Right ventricle myocardium inferior (tissue), 1 donor: ENCODE measurements at regions not wholly inside any gene's neighbourhood (a gene's known extent, or its start where the extent isn't known, plus 50 kb on each side); places are given as distances from the start of the nearest gene placed in this dataset.
A peak's percentile ranks its signal among the peaks of the same experiment; 100 is the strongest.
"Not testable (repeated sequence)": the region's sequence is repeated elsewhere in the genome, so short reads cannot be mapped to it uniquely, and the experiment has no call there.

Experiments
- ATAC-seq: fragments of 200-7000 bp; cut with Tn5 transposase; one replicate; pipeline ENCODE4 v1.9.1; 2020; ENCODE audit warnings: mild to moderate bottlenecking, moderate library complexity
- DNase-seq: peaks from one replicate; pipeline ENCODE4 v3.0.0; 2021; ENCODE audit errors: missing footprints
- intact Hi-C: fragments of 100-400 bp; cut with DNase I; formaldehyde crosslinking; loops from one replicate; pipeline ENCODE4 v1.11.0; 2022
- donor health status: DM: no; HTN: yes; CAD: no; lungs with severe emphysema.

DNA sequence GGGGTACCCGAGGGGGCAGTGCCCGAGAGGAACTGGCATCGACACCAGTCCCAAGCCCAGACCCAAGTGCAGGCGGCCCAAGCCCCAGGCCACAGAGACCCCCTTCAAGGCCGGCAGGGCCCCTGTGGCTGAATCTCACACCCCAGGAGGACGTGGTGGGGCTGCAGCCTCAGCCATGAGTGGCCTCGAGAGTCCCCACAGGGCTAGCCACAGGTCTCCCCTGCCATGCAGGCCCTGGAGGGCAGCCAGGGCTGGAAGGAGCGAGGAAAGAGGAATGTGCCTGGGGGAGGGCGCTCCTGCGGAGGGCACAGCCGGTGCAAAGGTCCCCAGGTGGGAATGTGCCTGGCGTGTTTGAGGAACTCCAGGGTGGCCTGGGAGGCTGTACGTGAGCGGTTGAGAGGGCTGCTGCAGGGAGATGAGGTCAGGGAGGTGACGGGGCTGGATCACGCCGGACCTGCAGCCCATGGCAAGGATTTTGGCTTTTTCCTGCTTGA lies 86.1 kb downstream of the NCOR2 start:
- ATAC-seq (no peak), DNase-seq (peak; percentile 51)
- intact Hi-C loops: no loop called here

DNA sequence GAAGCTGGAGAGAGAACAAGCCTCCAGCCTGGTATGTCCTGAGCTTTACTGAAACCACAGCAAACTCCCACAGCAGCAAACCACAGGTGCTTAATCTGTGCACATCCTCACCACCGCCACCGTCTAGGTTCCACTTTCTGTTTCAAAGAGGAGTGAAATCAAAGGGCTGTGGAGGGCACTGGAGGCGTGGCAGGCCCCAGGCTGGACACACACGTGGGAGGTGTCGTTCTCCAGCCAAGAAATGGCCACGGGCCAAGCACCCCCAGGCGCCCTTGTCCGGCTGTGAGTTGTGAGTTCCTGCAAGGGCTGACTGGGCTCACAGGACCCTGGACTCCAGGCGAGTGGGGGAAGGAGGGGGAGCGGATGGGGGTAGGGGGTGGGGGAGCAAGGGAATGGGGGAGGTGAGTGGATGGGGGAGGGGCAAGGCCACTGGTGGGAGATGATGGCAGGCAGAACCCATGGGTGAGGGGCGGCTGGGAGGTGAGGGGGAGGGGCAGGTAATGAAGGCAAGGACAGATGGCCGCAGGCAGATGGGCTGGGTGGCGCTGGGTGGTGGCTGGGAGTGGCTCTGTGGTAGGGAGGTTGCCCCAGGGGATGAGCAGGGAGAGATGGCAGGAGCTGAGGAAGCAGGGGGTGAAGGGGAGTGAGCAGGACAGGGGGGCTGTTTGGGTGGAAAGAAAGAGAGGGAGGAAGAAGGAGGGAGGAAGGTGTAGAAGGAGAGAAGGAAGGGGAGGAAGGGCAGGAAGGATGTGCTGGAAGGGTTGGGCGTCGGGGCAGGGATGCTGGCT lies 86.7 kb downstream of the NCOR2 start:
- DNase-seq: peak; percentile 72
- intact Hi-C loops: no loop called here

DNA sequence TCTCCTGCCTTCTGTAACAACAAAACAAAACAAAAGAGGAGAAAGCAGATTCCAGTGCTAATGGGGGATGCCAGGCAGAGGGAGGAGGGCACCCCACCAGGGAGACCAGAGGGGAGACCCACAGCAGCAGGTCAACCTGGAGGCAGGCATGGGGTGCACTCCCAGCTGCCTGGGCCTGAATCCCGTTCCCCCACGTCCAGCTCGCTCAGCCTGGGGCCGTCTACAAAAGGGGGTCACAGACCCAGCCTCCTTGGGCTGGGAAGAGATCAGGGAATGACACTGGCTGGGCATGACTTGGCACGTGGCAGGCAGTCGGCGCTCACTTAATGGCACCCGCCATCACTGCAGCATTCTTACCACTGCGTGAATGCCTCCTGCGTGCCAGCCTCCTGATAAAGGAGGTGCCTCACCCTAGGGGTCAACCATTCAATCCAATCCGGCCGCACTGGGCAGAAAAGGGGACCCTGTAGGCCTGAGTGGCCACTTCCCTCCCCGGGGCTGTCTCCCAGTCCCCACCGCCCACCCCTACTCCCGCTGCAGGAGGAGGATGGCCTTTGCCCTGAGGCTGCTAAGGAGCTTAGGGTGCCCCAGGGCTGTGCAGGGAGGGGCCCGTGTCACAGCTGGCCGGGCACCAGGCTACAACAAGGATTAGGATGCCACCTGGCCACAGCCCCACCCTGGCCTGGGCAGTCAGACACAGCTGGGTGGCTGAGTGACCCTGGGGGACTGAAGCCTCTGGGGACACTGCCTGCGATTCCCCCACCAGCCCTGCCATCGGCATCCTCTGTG lies 87.5 kb downstream of the NCOR2 start:
- ATAC-seq: peak; percentile 47
- DNase-seq: peak; percentile 45
- intact Hi-C loops: no loop called here

More for the DNA sequence above, 86.7 kb downstream of the NCOR2 start:
- ATAC-seq: peak; percentile 12

DNA sequence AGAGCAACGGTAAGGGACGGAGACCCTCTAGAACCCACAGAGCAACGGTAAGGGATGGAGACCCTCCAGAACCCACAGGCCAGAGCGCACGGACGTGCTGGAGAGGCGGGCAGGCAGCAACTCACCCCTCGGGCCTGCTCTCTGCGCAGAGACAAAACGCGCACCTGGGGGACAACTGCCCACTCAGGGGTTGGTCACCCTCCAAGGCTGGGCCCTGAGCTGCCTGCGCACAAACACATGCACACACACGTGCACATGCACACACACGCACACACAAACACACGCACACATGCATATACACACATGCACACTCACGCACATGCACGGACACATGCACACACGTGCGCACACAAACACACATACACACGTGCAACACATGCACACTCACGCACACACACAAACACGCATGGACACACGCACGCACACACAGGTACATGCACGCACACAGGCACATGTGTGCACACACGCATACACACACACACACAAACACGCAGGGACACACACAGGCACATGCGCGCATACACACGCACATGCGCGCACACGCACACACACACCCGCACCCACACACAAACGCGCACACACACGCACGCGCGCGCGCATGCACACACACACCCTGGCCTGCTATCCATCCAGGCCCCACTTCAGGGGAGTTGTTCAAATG lies 88.3 kb downstream of the NCOR2 start:
- DNase-seq (peak; percentile 55), ATAC-seq (no peak)
- intact Hi-C loops: no loop called here

DNA sequence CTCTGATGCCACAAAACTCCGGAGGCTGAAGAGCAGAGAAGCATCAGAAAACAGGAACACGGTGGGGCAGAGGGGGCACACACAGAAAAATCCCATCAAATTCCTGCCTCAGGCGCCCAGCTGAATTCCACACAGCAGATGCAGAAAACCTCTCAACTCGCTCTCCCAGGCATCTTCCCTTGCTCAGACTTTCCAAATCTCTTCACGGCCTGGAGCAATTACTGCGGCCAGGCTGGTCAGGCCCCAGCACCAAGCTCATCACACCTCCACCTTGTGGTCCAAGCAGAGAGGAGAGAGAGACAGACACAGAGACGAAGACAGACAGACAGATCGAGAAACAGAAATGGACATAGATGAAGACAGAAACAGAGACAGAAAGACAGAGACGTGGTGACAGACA lies 89.0 kb downstream of the NCOR2 start:
- no peak for DNase-seq
- ATAC-seq: no peak
- intact Hi-C loops: no loop called here

DNA sequence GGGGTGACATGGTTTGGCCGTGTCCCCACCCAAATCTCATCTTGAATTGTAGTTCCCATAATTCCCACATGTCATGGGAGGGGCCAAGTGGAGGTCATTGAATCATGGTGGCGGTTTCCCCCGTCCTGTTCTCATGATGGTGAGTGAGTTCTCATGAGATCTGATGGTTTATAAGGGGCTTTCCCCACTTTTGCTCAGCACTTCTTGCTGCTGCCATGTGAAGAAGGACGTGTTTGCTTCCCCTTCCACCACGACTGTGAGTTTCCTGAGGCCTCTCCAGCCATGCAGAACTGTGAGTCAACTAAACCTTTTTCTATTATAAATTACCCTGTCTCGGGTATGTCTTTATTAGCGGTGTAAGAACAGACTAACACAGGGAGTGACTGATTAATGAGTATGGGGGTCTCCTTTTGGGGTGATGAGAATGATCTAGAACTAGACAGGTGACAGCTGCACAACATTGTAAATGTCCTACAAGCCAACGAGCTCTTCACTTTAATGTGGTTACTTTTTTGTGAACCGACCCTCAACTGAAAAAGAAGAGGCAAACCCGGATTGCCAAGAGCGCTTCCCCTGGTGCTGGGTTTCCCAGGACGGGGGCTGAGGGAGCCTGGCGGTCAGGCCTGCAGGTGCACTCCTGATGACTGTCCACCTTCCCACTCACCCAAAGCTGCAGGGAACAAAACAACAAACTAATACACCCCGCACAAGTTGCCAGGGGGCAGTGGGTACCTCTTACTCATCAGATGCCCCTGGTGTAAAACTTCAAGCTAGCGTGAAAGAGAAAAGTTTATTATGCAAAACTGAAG lies 90.1 kb downstream of the NCOR2 start:
- ATAC-seq (no peak), DNase-seq (no peak)
- intact Hi-C loops: no loop called here

DNA sequence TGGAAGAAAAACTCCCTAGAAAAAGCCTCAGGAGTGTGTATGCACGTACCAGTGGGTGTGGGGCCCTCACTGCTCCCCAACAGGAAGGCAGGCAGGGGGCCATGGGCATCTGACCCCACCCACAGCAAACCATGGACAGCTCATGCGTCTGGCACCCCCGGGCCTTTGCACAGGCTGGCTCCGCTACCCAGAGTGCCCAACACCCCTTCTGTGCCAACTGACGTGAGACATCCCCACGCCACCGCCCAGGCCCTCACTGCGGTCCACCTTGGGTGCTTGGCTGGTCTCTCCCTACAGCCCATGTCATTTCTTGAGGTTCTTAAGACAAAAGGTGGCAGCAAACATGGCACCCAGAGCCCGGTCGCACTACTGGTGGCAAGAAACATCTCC lies 91.4 kb downstream of the NCOR2 start:
- peak; percentile 52 for DNase-seq
- intact Hi-C loops: no loop called here
- ATAC-seq: no peak

DNA sequence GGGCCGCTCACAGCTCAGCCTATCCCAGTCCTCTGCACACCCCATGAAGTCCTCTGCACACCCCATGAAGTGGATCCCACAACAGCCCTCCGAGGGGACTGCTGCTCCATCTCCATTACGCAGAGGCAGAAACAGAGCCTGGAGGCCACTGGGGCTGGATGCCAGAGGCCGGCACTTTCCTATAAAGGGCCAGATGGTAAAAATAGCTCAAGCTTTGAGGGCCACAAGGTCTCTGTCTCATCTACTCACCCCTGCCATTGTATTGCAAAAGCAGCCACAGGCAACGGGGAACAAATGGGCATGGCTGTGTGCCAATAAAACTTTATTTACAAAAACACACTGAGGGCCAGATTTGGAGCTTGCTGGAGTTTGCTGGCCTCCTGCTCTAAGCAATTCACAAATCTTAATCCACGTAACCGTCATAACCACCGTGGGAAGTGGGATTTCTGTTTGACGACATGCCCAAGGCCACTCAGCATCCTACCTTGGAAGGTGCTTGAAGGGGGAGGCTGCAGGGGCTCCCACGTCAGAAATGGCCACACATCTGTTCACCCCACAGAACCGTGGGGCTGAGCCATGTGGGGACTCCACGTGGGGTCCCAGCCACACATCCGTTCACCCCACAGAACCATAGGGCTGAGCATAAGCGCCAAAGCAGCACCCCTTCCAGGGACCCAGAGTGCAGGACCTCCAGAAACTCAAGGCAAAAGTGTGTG lies 92.0 kb downstream of the NCOR2 start:
- peak; percentile 68 for DNase-seq

DNA sequence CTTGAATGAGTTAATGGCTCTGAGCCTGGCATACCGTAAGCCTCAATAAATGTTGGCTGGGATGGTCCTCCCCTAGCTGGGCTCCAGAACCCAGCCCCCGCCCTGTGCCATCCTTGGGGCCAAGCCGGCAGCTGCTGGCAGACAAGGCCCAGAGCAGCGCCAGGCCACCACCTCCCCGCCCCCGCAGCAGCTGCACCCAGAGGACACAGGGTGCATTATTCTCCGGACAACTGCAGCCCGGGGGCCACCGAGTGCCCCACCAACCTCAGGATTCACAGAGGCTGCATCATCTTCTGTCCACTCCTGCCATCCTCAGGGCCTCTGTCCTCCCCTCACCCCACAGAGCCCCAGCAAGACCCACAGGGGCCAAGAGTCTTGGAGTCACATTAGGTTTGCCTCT lies 92.7 kb downstream of the NCOR2 start:
- ATAC-seq (peak; percentile 92), DNase-seq (peak; percentile 83)
- intact Hi-C loops: no loop called here

More for the DNA sequence above, 92.0 kb downstream of the NCOR2 start:
- ATAC-seq: peak; percentile 66
- intact Hi-C loops: no loop called here

DNA sequence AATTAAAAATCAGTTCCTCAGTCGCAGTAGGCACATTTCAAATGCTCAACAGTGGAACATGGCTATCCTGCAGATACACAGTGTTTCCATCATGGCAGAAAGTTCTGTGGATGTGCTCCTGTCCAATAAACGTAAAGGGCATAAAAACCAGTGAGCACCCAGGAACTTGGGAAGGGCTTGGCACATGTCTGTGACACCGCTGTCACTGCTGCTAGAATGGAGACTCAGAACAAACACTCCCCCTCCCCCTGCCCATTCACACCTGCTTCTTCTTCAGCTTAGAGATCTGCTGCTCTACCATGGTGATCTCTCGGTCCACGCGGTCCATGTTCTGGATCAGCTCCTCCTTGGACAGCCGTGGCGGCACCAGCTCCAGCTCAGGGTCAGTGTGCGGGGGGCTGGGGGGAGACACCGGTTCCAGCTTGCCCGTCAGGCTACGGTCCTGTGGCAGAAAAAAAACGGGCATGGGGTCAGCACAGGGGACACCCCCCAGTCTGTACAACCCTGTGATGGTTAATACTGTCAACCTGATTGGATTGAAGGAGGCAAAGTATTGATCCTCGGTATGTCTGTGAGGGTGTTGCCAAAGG lies 94.6 kb downstream of the NCOR2 start:
- DNase-seq (peak; percentile 65), ATAC-seq (no peak)
- intact Hi-C loops: no loop called here

DNA sequence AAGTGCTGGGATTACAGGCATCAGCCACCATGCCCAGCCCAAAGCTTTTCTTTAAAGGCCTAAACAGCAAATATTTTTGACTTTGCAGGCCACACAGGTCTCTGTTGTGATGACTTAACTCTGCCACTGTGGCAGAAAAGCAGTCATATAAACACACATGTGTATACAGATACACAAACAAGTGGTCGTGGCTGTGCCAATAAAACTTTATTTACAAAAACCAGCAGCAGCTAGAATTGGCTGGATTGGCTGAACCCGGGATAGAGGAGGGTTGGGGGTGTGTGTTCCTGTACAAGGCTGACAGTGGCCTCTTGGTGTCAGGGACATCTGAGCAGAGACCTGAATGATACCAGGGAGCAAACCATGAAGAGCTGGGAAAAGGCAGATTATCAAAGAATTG lies 95.6 kb downstream of the NCOR2 start:
- ATAC-seq (no peak), DNase-seq (no peak)
- intact Hi-C loops: no loop called here

DNA sequence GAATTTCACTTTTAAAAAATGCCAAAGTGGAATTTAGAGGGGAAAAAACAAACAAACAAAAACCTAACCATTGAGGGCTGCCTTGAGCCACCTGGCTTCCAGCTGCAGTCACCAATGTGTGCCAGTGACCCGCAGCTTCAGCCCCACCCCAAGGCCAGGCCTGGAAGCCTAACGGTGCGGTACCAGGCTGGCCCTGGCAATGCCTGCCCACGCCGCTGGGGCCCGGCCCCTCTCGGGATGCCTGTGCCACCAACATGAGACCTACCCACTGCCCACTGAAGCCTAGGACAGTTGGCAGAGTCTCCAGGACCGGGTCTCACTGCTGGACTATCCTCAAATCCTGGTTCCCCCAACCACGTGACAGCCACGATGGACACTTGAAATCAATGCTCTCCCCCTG lies 96.6 kb downstream of the NCOR2 start:
- ATAC-seq (no peak), DNase-seq (peak; percentile 11)
- intact Hi-C loops: no loop called here

DNA sequence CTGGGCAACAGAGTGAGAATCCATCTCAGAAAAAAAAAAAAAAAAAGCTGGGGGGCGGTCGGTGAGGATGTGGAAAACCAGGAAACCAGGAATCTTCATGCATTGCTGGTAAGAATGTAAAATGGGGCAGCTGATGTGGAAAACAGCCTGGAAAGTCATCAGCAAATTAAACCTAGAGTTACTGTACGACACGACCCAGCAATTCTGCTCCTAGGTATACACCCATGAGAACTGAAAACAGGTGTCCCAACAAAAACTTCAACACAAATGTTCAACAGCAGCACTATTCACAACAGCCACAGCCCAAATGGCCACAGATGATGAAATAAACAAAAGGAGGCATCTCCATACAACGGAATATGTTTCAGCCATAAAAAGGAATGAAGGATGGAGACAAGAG lies 97.3 kb downstream of the NCOR2 start:
- ATAC-seq: no peak
- intact Hi-C loops: no loop called here
- DNase-seq: no peak

DNA sequence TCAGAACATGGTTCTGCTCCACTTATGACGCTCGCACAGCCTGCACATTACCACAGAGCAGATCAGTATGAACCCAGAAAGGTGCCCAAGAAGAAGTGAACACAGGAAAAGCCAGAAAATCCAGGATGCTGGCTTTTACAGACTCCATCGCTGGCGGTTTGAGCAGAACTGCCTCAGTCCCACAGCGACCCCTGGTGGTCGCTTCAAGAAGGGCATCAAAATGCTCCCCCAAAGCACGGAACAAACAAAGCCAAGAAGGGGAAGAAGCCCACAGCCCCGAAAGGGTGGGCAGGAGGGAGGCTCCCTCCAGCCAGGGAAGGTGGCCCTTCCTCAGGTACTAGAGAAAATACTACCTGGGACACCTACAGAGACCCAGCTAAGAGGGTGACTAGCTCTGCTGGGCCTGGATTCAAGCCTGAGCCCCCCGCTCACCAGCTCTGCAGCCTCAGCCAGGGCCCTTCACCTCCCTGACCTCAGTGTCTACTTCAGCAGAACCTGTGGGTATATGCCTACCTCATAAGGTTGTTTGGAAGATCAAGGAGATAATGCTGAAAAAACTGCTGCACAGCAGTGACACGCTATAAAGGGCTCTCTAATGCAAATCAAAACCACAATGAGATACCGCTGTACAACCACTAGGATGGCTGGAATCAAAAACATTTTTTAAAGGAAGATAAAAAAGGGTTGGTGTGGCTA lies 98.1 kb downstream of the NCOR2 start:
- intact Hi-C loops: no loop called here
- no peak for ATAC-seq
- DNase-seq: peak; percentile 58

DNA sequence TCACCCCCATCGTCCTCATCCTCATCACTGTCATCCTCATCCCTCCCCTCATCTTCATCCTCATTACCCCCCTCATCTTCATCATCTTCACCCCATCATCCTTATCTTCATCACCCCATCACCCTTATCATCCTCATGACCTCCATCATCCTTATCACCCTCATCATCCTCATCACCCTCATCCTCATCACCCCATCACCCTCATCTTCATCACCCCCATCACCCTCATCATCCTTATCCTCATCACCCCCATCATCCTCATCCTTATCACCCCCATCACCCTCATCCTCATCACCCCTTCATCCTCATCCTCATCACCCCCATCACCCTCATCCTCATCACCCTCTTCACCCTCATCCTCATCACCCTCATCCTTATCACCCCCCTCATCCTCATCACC lies 99.9 kb downstream of the NCOR2 start:
- intact Hi-C loops, ATAC-seq: not testable (repeated sequence)

DNA sequence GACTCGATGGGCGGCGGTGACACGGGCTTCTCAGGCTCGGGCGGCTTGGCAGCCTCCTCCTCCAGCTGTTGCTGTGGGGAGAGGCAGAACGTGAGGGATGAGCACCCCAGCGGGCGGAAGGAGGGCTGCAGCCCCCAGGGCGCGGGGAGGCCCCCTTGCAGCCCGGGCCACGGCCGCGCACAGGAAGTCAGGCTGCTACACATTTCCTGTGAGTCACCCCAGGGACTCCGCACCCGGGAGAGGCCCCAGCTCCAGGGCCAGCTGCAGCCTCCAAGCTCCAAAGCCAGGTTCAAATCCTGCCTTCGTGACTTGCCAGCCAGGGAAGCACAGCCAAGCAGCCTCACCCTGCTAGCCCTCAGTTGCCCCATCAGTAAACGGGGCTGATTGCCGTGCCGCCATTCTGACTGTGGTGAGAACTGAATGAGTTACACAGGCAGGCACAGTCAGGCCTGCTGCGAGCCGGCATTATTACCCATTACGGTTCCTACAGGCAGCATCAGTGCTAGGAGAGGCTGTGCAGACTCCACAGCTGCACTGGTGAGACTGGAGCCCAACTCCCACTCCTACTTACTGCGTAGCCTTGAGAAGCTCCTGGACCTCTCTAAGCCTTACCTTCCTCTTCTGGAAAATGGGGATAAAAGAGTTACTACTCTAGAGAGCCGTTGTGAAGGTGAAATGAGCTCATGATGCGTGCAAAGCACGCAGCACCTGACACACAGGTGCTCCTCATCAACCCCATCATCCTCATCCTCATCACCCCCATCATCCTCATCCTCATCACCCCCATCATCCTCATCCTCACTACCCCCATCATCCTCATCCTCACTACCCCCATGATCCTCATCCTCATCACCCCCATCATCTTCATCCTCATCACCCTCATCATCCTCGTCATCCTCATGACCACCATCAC lies 100.9 kb downstream of the NCOR2 start:
- ATAC-seq (peak; percentile 82), DNase-seq (peak; percentile 90)
- intact Hi-C loops: no loop called here

More for the DNA sequence above, 99.9 kb downstream of the NCOR2 start:
- DNase-seq: not testable (repeated sequence)
